Neural cell (in vitro differentiated cells): ENCODE measurements at regions not wholly inside any gene's neighbourhood (a gene's known extent, or its start where the extent isn't known, plus 50 kb on each side); places are given as distances from the start of the nearest gene placed in this dataset.

ENCODE experiments used
- H2AFZ ChIP-seq: fragments of 200-600, 300-800 bp; sonication (generic), shearing (Covaris generic); 2 replicates; pipeline ENCODE4 v1.6.0; 2014; ENCODE audit warnings: low read depth, mild to moderate bottlenecking, antibody characterized with exemption, low read length, moderate library complexity
- H3F3A ChIP-seq: fragments of 200-600 bp; shearing (Covaris generic); 2 replicates; pipeline ENCODE4 v1.6.1; 2016; ENCODE audit warnings: mild to moderate bottlenecking, moderate library complexity, mixed read lengths, antibody characterized with exemption, low read length; ENCODE audit not compliant: insufficient read depth, poor library complexity, severe bottlenecking
- H3K27ac ChIP-seq: fragments of 200-600, 300-800 bp; sonication (generic), shearing (Covaris generic); 2 replicates; pipeline ENCODE4 v1.5.1; 2014; ENCODE audit warnings: mild to moderate bottlenecking, low read length, moderate library complexity
- H3K27me3 ChIP-seq: fragments of 300-800, 200-600 bp; sonication (generic), shearing (Covaris generic); 2 replicates; pipeline ENCODE4 v1.6.0; 2014; ENCODE audit warnings: mild to moderate bottlenecking, low read depth, low read length, moderate library complexity; ENCODE audit not compliant: insufficient read depth
- H3K36me3 ChIP-seq: fragments of 300-800, 200-600 bp; sonication (generic), shearing (Covaris generic); 2 replicates; pipeline ENCODE4 v1.5.1; 2014; ENCODE audit warnings: mild to moderate bottlenecking, antibody characterized with exemption, low read length, moderate library complexity; ENCODE audit not compliant: insufficient read depth
- H3K4me2 ChIP-seq: fragments of 300-800, 200-600 bp; sonication (generic), shearing (Covaris generic); 2 replicates; pipeline ENCODE4 v1.6.0; 2014; ENCODE audit warnings: mild to moderate bottlenecking, low read length
- H3K4me3 ChIP-seq: fragments of 300-800, 200-600 bp; sonication (generic), shearing (Covaris generic); 2 replicates; pipeline ENCODE4 v1.5.1; 2014; ENCODE audit warnings: mild to moderate bottlenecking, low read length, moderate library complexity
- H3K79me2 ChIP-seq: fragments of 200-600 bp; shearing (Covaris generic); replicated peaks from 2 replicates; pipeline ENCODE4 v1.6.0; 2014; ENCODE audit warnings: mild to moderate bottlenecking, low read length, moderate library complexity; ENCODE audit not compliant: insufficient read depth
- H3K9ac ChIP-seq: fragments of 300-800, 200-600 bp; sonication (generic), shearing (Covaris generic); 2 replicates; pipeline ENCODE4 v1.6.1; 2016; ENCODE audit warnings: mild to moderate bottlenecking, low read length, mixed read lengths
- H3K9me2 ChIP-seq: fragments of 200-600 bp; shearing (Covaris generic); 2 replicates; pipeline ENCODE4 v1.6.1; 2016; ENCODE audit warnings: mild to moderate bottlenecking, low read length, mixed read lengths; ENCODE audit not compliant: insufficient read depth
- H3K9me3 ChIP-seq: fragments of 200-600, 300-800 bp; sonication (generic), shearing (Covaris generic); 2 replicates; pipeline ENCODE4 v1.6.1; 2016; ENCODE audit warnings: mild to moderate bottlenecking, mixed run types, low read length, moderate library complexity, mixed read lengths
- H4K20me1 ChIP-seq: fragments of 200-600 bp; shearing (Covaris generic); 2 replicates; pipeline ENCODE4 v1.6.1; 2016; ENCODE audit warnings: mild to moderate bottlenecking, mixed run types; ENCODE audit not compliant: insufficient read depth
- EP300 ChIP-seq: fragments of 450-650 bp; conservative IDR thresholded peaks from 2 replicates; pipeline ENCODE4 v1.6.1; 2014; ENCODE audit warnings: antibody characterized with exemption, mild to moderate bottlenecking, moderate library complexity; ENCODE audit not compliant: poor library complexity, severe bottlenecking
- EZH2 ChIP-seq: fragments of 200-600, 300-800 bp; shearing (Covaris generic), sonication (generic); IDR thresholded peaks from 2 replicates; pipeline ENCODE4 v1.6.1; 2014; ENCODE audit warnings: antibody characterized with exemption, low read length, borderline replicate concordance, mild to moderate bottlenecking; ENCODE audit not compliant: insufficient read depth, poor library complexity, severe bottlenecking
- MXI1 ChIP-seq: fragments of 450-650 bp; conservative IDR thresholded peaks from 2 replicates; pipeline ENCODE4 v1.6.1; 2014; ENCODE audit warnings: antibody characterized with exemption, mild to moderate bottlenecking; ENCODE audit not compliant: poor library complexity, severe bottlenecking
- POLR2AphosphoS5 ChIP-seq: IDR thresholded peaks from 2 replicates; pipeline ENCODE4 v1.6.1; 2012
- RAD21 ChIP-seq: fragments of 450-650 bp; conservative IDR thresholded peaks from 2 replicates; pipeline ENCODE4 v1.6.1; 2014; ENCODE audit warnings: antibody characterized with exemption, mild to moderate bottlenecking, moderate library complexity
- SMC3 ChIP-seq: fragments of 450-650 bp; conservative IDR thresholded peaks from 2 replicates; pipeline ENCODE4 v1.6.1; 2014; ENCODE audit warnings: antibody characterized with exemption, mild to moderate bottlenecking, moderate library complexity; ENCODE audit not compliant: poor library complexity
- TAF1 ChIP-seq: IDR thresholded peaks from 2 replicates; pipeline ENCODE4 v1.6.1; 2012; ENCODE audit warnings: low read depth
- TF ChIP-seq, protein P1 (sequence below): fragments of 450-650 bp; IDR thresholded peaks from 2 replicates; pipeline ENCODE4 v1.5.1; 2014; ENCODE audit warnings: antibody characterized with exemption, mild to moderate bottlenecking, moderate library complexity; ENCODE audit not compliant: poor library complexity, severe bottlenecking
- TF ChIP-seq, protein P2 (sequence below): IDR thresholded peaks from 2 replicates; pipeline ENCODE4 v1.6.1; 2012; ENCODE audit warnings: borderline replicate concordance

DNA sequence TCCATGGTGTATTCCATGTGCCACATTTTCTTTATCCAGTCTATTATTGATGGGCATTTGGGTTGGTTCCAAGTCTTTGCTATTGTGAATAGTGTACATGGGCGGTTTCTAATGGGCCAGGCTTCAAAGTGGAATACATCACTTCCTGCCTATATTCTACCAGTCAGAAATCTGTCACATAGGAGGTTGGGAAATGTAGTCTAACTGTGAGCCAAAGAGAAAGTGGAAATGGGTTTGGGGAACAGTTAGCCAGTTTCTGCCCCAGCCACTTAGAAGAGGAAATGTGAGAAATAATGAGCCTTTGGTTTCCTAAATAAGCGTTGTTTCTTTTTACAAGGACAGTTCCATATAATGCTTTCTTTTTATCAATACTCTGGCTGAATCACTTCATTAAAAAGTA, 85.1 kb upstream of the AP1S2 start:
- H3K9me2 ChIP-seq: no peaks in the 10 kb centered on the region
- no peak overlapping the region for H2AFZ ChIP-seq
- H3K9me3 ChIP-seq: no peaks in the 10 kb centered on the region
- no peak overlapping the region for H3K27ac ChIP-seq
- no peaks in the 10 kb centered on the region for H3F3A ChIP-seq
- H3K4me2 ChIP-seq: no peak overlapping the region
- H3K36me3 ChIP-seq: no peaks in the 10 kb centered on the region
- no peak overlapping the region for H3K9ac ChIP-seq
- no peaks in the 10 kb centered on the region for H3K27me3 ChIP-seq
- H4K20me1 ChIP-seq: no peaks in the 10 kb centered on the region
- H3K4me3 ChIP-seq: no peak overlapping the region
- no peaks in the 10 kb centered on the region for H3K79me2 ChIP-seq
- no peak for TF ChIP-seq RAD21
- TF ChIP-seq, protein P1, sequence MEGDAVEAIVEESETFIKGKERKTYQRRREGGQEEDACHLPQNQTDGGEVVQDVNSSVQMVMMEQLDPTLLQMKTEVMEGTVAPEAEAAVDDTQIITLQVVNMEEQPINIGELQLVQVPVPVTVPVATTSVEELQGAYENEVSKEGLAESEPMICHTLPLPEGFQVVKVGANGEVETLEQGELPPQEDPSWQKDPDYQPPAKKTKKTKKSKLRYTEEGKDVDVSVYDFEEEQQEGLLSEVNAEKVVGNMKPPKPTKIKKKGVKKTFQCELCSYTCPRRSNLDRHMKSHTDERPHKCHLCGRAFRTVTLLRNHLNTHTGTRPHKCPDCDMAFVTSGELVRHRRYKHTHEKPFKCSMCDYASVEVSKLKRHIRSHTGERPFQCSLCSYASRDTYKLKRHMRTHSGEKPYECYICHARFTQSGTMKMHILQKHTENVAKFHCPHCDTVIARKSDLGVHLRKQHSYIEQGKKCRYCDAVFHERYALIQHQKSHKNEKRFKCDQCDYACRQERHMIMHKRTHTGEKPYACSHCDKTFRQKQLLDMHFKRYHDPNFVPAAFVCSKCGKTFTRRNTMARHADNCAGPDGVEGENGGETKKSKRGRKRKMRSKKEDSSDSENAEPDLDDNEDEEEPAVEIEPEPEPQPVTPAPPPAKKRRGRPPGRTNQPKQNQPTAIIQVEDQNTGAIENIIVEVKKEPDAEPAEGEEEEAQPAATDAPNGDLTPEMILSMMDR: no peak
- no peak for TF ChIP-seq TAF1
- no peak for TF ChIP-seq SMC3
- no peak for TF ChIP-seq POLR2AphosphoS5
- TF ChIP-seq EP300: no peak
- TF ChIP-seq MXI1: no peak
- TF ChIP-seq, protein P2, sequence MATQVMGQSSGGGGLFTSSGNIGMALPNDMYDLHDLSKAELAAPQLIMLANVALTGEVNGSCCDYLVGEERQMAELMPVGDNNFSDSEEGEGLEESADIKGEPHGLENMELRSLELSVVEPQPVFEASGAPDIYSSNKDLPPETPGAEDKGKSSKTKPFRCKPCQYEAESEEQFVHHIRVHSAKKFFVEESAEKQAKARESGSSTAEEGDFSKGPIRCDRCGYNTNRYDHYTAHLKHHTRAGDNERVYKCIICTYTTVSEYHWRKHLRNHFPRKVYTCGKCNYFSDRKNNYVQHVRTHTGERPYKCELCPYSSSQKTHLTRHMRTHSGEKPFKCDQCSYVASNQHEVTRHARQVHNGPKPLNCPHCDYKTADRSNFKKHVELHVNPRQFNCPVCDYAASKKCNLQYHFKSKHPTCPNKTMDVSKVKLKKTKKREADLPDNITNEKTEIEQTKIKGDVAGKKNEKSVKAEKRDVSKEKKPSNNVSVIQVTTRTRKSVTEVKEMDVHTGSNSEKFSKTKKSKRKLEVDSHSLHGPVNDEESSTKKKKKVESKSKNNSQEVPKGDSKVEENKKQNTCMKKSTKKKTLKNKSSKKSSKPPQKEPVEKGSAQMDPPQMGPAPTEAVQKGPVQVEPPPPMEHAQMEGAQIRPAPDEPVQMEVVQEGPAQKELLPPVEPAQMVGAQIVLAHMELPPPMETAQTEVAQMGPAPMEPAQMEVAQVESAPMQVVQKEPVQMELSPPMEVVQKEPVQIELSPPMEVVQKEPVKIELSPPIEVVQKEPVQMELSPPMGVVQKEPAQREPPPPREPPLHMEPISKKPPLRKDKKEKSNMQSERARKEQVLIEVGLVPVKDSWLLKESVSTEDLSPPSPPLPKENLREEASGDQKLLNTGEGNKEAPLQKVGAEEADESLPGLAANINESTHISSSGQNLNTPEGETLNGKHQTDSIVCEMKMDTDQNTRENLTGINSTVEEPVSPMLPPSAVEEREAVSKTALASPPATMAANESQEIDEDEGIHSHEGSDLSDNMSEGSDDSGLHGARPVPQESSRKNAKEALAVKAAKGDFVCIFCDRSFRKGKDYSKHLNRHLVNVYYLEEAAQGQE: no peak
- no peak for TF ChIP-seq EZH2

DNA sequence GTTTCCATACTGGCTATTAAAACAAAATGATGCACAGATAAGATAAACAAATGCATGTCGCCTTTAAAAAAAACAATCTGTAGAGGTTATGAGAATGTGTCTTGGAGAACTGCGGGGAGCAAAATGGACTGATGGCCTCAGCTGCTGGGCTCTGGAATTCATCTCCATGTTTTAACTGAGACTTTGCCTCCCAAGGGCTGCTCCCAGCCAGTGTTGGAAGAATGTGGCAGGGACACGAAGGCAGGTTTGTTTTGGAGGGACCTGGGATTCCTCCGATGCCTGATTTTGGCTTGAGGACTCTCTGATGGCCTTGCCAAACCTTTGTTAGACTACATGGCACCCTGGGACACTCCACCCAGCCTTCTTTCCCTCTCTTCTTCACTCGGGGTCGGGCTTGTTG, 83.5 kb upstream of the AP1S2 start:
- Histone ChIP-seq H3K36me3 (no peaks in the 10 kb centered on the region), H3K4me2 (no peak overlapping the region), H3K27me3 (no peaks in the 10 kb centered on the region), H3K9ac (no peak overlapping the region), H3K79me2 (no peaks in the 10 kb centered on the region), H3K9me2 (no peaks in the 10 kb centered on the region), H2AFZ (no peak overlapping the region), H3K9me3 (no peaks in the 10 kb centered on the region), H3F3A (no peaks in the 10 kb centered on the region), H3K4me3 (no peak overlapping the region), H4K20me1 (no peaks in the 10 kb centered on the region), H3K27ac (no peak overlapping the region)
- TF ChIP-seq EP300 (no peak), TAF1 (no peak), MXI1 (no peak), SMC3 (no peak), POLR2AphosphoS5 (no peak), EZH2 (no peak), RAD21 (no peak)
- TF ChIP-seq, protein P1: no peak
- TF ChIP-seq, protein P2: no peak
